ENCODE measurements at regions not wholly inside any gene's neighbourhood (a gene's known extent, or its start where the extent isn't known, plus 50 kb on each side); places are given as distances from the start of the nearest gene placed in this dataset.
"Not testable (repeated sequence)": the region's sequence is repeated elsewhere in the genome, so short reads cannot be mapped to it uniquely, and the experiment has no call there.

GRCh38 chr2:185591276-185591675 is 147.3 kb upstream of the FSIP2 start:
- CTCF ChIA-PET; BruUV-seq (replicated peaks); intact Hi-C loops (cut with micrococcal nuclease; ENCODE audit: unreplicated experiment); DNase-seq (ENCODE audit: low read depth, low spot score); ATAC-seq; H3K9me3 ChIP-seq (ENCODE audit: control insufficient read depth, insufficient read depth, low read depth, low read length); in situ Hi-C loops (cut with HindIII; ENCODE audit: low pct_unique_long_range_greater_than_20kb, low sequenced_read_pairs); POLR2A ChIA-PET; H3K27ac ChIP-seq (ENCODE audit: low read length); H3K36me3 ChIP-seq (ENCODE audit: control insufficient read depth, insufficient read depth, low read length); H3K27me3 ChIP-seq (ENCODE audit: control insufficient read depth, insufficient read depth, low read length); H3K4me3 ChIP-seq (ENCODE audit: low read depth in 2 of 2, low read length in 2 of 2); H3K4me1 ChIP-seq (ENCODE audit: control insufficient read depth, insufficient read depth, low read length): not testable (repeated sequence)

GRCh38 chr2:185607945-185608344 is 130.7 kb upstream of the FSIP2 start:
- CTCF ChIA-PET, result no interaction called here
- POLR2A ChIA-PET, result no interaction called here
- no TSS peak for BruUV-seq (replicated peaks)
- no peaks in the 10 kb centered on the region for H3K9me3 ChIP-seq (ENCODE audit: control insufficient read depth, insufficient read depth, low read depth, low read length)
- ATAC-seq (no peak), DNase-seq (ENCODE audit: low read depth, low spot score) (no peak)
- intact Hi-C loops (cut with micrococcal nuclease; ENCODE audit: unreplicated experiment) (no loop called here), in situ Hi-C loops (cut with HindIII; ENCODE audit: low pct_unique_long_range_greater_than_20kb, low sequenced_read_pairs) (no loop called here)
- no peaks in the 10 kb centered on the region for H3K36me3 ChIP-seq (ENCODE audit: control insufficient read depth, insufficient read depth, low read length)
- TF ChIP-seq CTCF (IDR thresholded peaks at IDR 0.05), result no peak
- TF ChIP-seq, protein P1, sequence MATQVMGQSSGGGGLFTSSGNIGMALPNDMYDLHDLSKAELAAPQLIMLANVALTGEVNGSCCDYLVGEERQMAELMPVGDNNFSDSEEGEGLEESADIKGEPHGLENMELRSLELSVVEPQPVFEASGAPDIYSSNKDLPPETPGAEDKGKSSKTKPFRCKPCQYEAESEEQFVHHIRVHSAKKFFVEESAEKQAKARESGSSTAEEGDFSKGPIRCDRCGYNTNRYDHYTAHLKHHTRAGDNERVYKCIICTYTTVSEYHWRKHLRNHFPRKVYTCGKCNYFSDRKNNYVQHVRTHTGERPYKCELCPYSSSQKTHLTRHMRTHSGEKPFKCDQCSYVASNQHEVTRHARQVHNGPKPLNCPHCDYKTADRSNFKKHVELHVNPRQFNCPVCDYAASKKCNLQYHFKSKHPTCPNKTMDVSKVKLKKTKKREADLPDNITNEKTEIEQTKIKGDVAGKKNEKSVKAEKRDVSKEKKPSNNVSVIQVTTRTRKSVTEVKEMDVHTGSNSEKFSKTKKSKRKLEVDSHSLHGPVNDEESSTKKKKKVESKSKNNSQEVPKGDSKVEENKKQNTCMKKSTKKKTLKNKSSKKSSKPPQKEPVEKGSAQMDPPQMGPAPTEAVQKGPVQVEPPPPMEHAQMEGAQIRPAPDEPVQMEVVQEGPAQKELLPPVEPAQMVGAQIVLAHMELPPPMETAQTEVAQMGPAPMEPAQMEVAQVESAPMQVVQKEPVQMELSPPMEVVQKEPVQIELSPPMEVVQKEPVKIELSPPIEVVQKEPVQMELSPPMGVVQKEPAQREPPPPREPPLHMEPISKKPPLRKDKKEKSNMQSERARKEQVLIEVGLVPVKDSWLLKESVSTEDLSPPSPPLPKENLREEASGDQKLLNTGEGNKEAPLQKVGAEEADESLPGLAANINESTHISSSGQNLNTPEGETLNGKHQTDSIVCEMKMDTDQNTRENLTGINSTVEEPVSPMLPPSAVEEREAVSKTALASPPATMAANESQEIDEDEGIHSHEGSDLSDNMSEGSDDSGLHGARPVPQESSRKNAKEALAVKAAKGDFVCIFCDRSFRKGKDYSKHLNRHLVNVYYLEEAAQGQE (IDR thresholded peaks at IDR 0.05; ENCODE audit: insufficient read depth in 1 of 2, low read depth in 2 of 2, low read length in 1 of 2), result no peak
- no peak for TF ChIP-seq SIN3A (IDR thresholded peaks at IDR 0.05; ENCODE audit: borderline replicate concordance, insufficient read depth, low read depth, low read length)
- TF ChIP-seq POLR2AphosphoS5 (IDR thresholded peaks at IDR 0.05; ENCODE audit: low read depth, low read length), result no peak
- TF ChIP-seq TCF7L2 (IDR thresholded peaks at IDR 0.05; ENCODE audit: low read depth, low read length), result no peak
- H3K4me3 ChIP-seq (ENCODE audit: low read depth in 2 of 2, low read length in 2 of 2), result no peak overlapping the region
- H3K27ac ChIP-seq (ENCODE audit: low read length), result no peak overlapping the region
- no peaks in the 10 kb centered on the region for H3K4me1 ChIP-seq (ENCODE audit: control insufficient read depth, insufficient read depth, low read length)
- H3K27me3 ChIP-seq (ENCODE audit: control insufficient read depth, insufficient read depth, low read length), result no peaks in the 10 kb centered on the region

GRCh38 chr2:185608799-185609198 is 129.8 kb upstream of the FSIP2 start:
- DNase-seq (ENCODE audit: low read depth, low spot score), result no peak

More at GRCh38 chr2:185608799-185609198, 129.8 kb upstream of the FSIP2 start:
- ChIA-PET CTCF (no interaction called here), POLR2A (no interaction called here)
- intact Hi-C loops (cut with micrococcal nuclease; ENCODE audit: unreplicated experiment) (no loop called here), in situ Hi-C loops (cut with HindIII; ENCODE audit: low pct_unique_long_range_greater_than_20kb, low sequenced_read_pairs) (no loop called here)
- H3K4me1 ChIP-seq (ENCODE audit: control insufficient read depth, insufficient read depth, low read length), result no peaks in the 10 kb centered on the region
- H3K9me3 ChIP-seq (ENCODE audit: control insufficient read depth, insufficient read depth, low read depth, low read length), result no peaks in the 10 kb centered on the region
- no peaks in the 10 kb centered on the region for H3K27me3 ChIP-seq (ENCODE audit: control insufficient read depth, insufficient read depth, low read length)
- no peak overlapping the region for H3K4me3 ChIP-seq (ENCODE audit: low read depth in 2 of 2, low read length in 2 of 2)
- no peaks in the 10 kb centered on the region for H3K36me3 ChIP-seq (ENCODE audit: control insufficient read depth, insufficient read depth, low read length)
- H3K27ac ChIP-seq (ENCODE audit: low read length), result no peak overlapping the region
- ATAC-seq, result no peak
- TF ChIP-seq POLR2AphosphoS5 (IDR thresholded peaks at IDR 0.05; ENCODE audit: low read depth, low read length) (no peak), CTCF (IDR thresholded peaks at IDR 0.05) (peak; percentile 24; the same call in 1 of the 2 replicates), SIN3A (IDR thresholded peaks at IDR 0.05; ENCODE audit: borderline replicate concordance, insufficient read depth, low read depth, low read length) (no peak), TCF7L2 (IDR thresholded peaks at IDR 0.05; ENCODE audit: low read depth, low read length) (no peak)
- TF ChIP-seq, protein P1 (IDR thresholded peaks at IDR 0.05; ENCODE audit: insufficient read depth in 1 of 2, low read depth in 2 of 2, low read length in 1 of 2), result no peak
- no TSS peak for BruUV-seq (replicated peaks)

All from Panc1 (cell line).